Mucosa of descending colon (tissue), 3 donors: ENCODE measurements at regions not wholly inside any gene's neighbourhood (a gene's known extent, or its start where the extent isn't known, plus 50 kb on each side); places are given as distances from the start of the nearest gene placed in this dataset.

ENCODE experiments used
- ATAC-seq: fragments of 200-7000 bp; cut with Tn5 transposase; one replicate; pipeline ENCODE4 v1.9.1; 2020; ENCODE audit warnings: mild to moderate bottlenecking, moderate library complexity
- DNase-seq, 3 donors: peaks; one replicate each; pipeline ENCODE4 v3.0.0-alpha.2; 2020
- H3K36me3 ChIP-seq: fragments of 200-600 bp; one replicate; pipeline ENCODE4 v1.8.0; 2021; ENCODE audit warnings: low read depth, mild to moderate bottlenecking
- H3K4me1 ChIP-seq: fragments of 200-600 bp; one replicate; pipeline ENCODE4 v1.8.0; 2021; ENCODE audit warnings: low read depth, mild to moderate bottlenecking
- H3K4me3 ChIP-seq: fragments of 200-600 bp; one replicate; pipeline ENCODE4 v1.8.0; 2021; ENCODE audit warnings: mild to moderate bottlenecking
- H3K9me3 ChIP-seq: fragments of 200-600 bp; one replicate; pipeline ENCODE4 v1.8.0; 2021; ENCODE audit warnings: mild to moderate bottlenecking
- CTCF ChIP-seq: fragments of 200-600 bp; IDR thresholded peaks from one replicate; pipeline ENCODE4 v1.8.0; 2022; ENCODE audit warnings: antibody characterized with exemption, mild to moderate bottlenecking
- intact Hi-C, 2 donors: fragments of 100-400 bp; cut with DNase I in 1 of 2; cut with micrococcal nuclease in 1 of 2; formaldehyde crosslinking; loops; one replicate each; pipeline versions ENCODE4 v1.11.0 to v1.11.1; 2022; cut with DNase I, micrococcal nuclease
- donor health status: DM: no; HTN: no; CAD: no; lungs with moderate emphysema.
- donor health status: DM: no; HTN: no; CAD: no.
- donor health status: DM: no; HTN: yes; CAD: no.

GRCh38 chr3:182628531-182628930, 164.8 kb upstream of the ATP11B start:
- TF ChIP-seq CTCF, result no peak
- intact Hi-C loops, result no loop called here
- no peaks in the 10 kb centered on the region for H3K36me3 ChIP-seq
- no peak for DNase-seq
- no peaks in the 10 kb centered on the region for H3K9me3 ChIP-seq
- H3K4me1 ChIP-seq, result no peaks in the 10 kb centered on the region
- no peak for ATAC-seq
- no peak overlapping the region for H3K4me3 ChIP-seq

GRCh38 chr3:182629521-182629920, 163.8 kb upstream of the ATP11B start:
- intact Hi-C loops, result no loop called here

GRCh38 chr3:182631183-182632076, 161.9 kb upstream of the ATP11B start:
- Histone ChIP-seq H3K36me3 (no peaks in the 10 kb centered on the region), H3K4me1 (peaks cover 6% of the 10 kb centered on the region), H3K9me3 (no peaks in the 10 kb centered on the region), H3K4me3 (no peak overlapping the region)
- TF ChIP-seq CTCF, result no peak
- ATAC-seq (peak; percentile 13), DNase-seq (no peak)
- intact Hi-C loops, result no loop called here

More at GRCh38 chr3:182629521-182629920, 163.8 kb upstream of the ATP11B start:
- TF ChIP-seq CTCF, result no peak
- H3K36me3 ChIP-seq, result no peaks in the 10 kb centered on the region
- DNase-seq (no peak), ATAC-seq (no peak)
- no peak overlapping the region for H3K4me3 ChIP-seq
- no peaks in the 10 kb centered on the region for H3K4me1 ChIP-seq
- no peaks in the 10 kb centered on the region for H3K9me3 ChIP-seq

- TF ChIP-seq CTCF, result no peak
- Histone ChIP-seq H3K4me3 (no peak overlapping the region), H3K9me3 (no peaks in the 10 kb centered on the region), H3K36me3 (no peaks in the 10 kb centered on the region), H3K4me1 (peaks cover 12% of the 10 kb centered on the region)
- ATAC-seq, result no peak
- intact Hi-C loops, result no loop called here
- DNase-seq, result no peak
Measured at GRCh38 chr3:182632077-182632393, 161.3 kb upstream of the ATP11B start.

- ATAC-seq, result no peak
Measured at GRCh38 chr3:182633186-182633585, 160.1 kb upstream of the ATP11B start.

More at GRCh38 chr3:182633186-182633585, 160.1 kb upstream of the ATP11B start:
- intact Hi-C loops, result no loop called here
- Histone ChIP-seq H3K4me3 (no peak overlapping the region), H3K36me3 (no peaks in the 10 kb centered on the region), H3K9me3 (no peaks in the 10 kb centered on the region), H3K4me1 (peaks cover 20% of the 10 kb centered on the region)
- DNase-seq, result no peak
- no peak for TF ChIP-seq CTCF
